HepG2 (cell line): ENCODE measurements at regions not wholly inside any gene's neighbourhood (a gene's known extent, or its start where the extent isn't known, plus 50 kb on each side); places are given as distances from the start of the nearest gene placed in this dataset.
A peak's percentile ranks its signal among the peaks of the same experiment; 100 is the strongest.
"Not testable (repeated sequence)": the region's sequence is repeated elsewhere in the genome, so short reads cannot be mapped to it uniquely, and the experiment has no call there.

Experiments
- ATAC-seq: fragments of 200-7000 bp; cut with Tn5 transposase; 3 replicates; pipeline ENCODE4 v1.9.1; 2020; ENCODE audit warnings: mild to moderate bottlenecking, moderate library complexity
- BruUV-seq: library from RNA; stranded (reverse); fragments of 400-500 nt; replicated peaks from 2 replicates; lab custom pipeline; 2021; lab: Mats Ljungman, UMichigan
- CTCF ChIA-PET: fragments of 300-600 bp; formaldehyde crosslinking; extraction: SDS; loops from one replicate; lab custom pipeline; 2021; ENCODE audit warnings: low total read pairs, inconsistent platforms, low intra/inter-chr PET ratio; lab: Yijun Ruan, JAX
- POLR2A ChIA-PET: fragments of 350-600 bp; sonication (Branson Sonifier 250); formaldehyde crosslinking; loops from one replicate; lab custom pipeline; 2020; ENCODE audit warnings: antibody characterized with exemption, inconsistent platforms; lab: Yijun Ruan, JAX
- DNase-seq: peaks from one replicate; pipeline ENCODE4 v3.0.0-alpha.2; 2015; ENCODE audit warnings: low spot score
- FAIRE-seq: peaks from 3 replicates; lab custom pipeline; 2011; peaks lifted over from hg19 to GRCh38; lab: Jason Lieb, UNC
- H2AFZ ChIP-seq: one replicate; pipeline ENCODE4 v1.6.1; 2011; ENCODE audit warnings: low read length, inconsistent platforms
- H3K27ac ChIP-seq: fragments of 300-600 bp; 3 replicates; pipeline ENCODE4 v1.8.0; 2011; ENCODE audit warnings: mixed run types, mild to moderate bottlenecking, mixed read lengths, low read length, inconsistent platforms; ENCODE audit not compliant: insufficient read depth; ENCODE audit errors: extremely low read length
- H3K27me3 ChIP-seq, 2 experiments: fragments of 200-600 bp in 1 of 2; 2 replicates in 1 of 2; 3 replicates in 1 of 2; pipeline versions ENCODE4 v1.6.0 to v1.8.0; 2011; ENCODE audit warnings: low read length in 2 of 2, mild to moderate bottlenecking in 2 of 2, moderate library complexity in 2 of 2, inconsistent platforms in 1 of 2; ENCODE audit not compliant: insufficient read depth in 2 of 2, control insufficient read depth in 1 of 2
- H3K36me3 ChIP-seq, 2 experiments: fragments of 200-600 bp in 1 of 2; replicated peaks in 1 of 2; 2 replicates in 1 of 2; 3 replicates in 1 of 2; pipeline versions ENCODE4 v1.5.1 to v1.8.0; 2011; ENCODE audit warnings: low read length in 2 of 2, inconsistent platforms in 1 of 2; ENCODE audit not compliant: insufficient read depth in 2 of 2, control insufficient read depth in 1 of 2
- H3K4me1 ChIP-seq: 2 replicates; pipeline ENCODE4 v1.5.1; 2012; ENCODE audit warnings: low read length, inconsistent platforms; ENCODE audit not compliant: insufficient read depth
- H3K4me2 ChIP-seq: 2 replicates; pipeline ENCODE4 v1.6.0; 2011; ENCODE audit warnings: low read depth, low read length, inconsistent platforms
- H3K4me3 ChIP-seq, 3 experiments: fragments of 200-600 bp in 1 of 3; sonication (generic), shearing (Covaris generic) in 1 of 3; replicated peaks in 1 of 3; 2 replicates each; pipeline ENCODE4 v1.5.1; 2011 to 2016; ENCODE audit warnings: low read length in 3 of 3, inconsistent platforms in 2 of 3, low read depth in 2 of 3, mild to moderate bottlenecking in 2 of 3, control low read depth in 1 of 3, mixed read lengths in 1 of 3; ENCODE audit not compliant: insufficient read depth in 1 of 3
- H3K79me2 ChIP-seq: one replicate; pipeline ENCODE4 v1.6.1; 2011; ENCODE audit warnings: low read length, inconsistent platforms; ENCODE audit not compliant: insufficient read depth
- H3K9ac ChIP-seq: 2 replicates; pipeline ENCODE4 v1.6.0; 2011; ENCODE audit warnings: mild to moderate bottlenecking, low read depth, low read length, inconsistent platforms; ENCODE audit not compliant: insufficient read depth
- H3K9me3 ChIP-seq: 2 replicates; pipeline ENCODE4 v1.5.1; 2012; ENCODE audit warnings: mild to moderate bottlenecking, low read length
- H4K20me1 ChIP-seq: 2 replicates; pipeline ENCODE4 v1.6.0; 2011; ENCODE audit warnings: inconsistent platforms, mild to moderate bottlenecking, low read length, moderate library complexity; ENCODE audit not compliant: insufficient read depth
- ARNT ChIP-seq: fragments of 450-650 bp; IDR thresholded peaks from 2 replicates; pipeline ENCODE4 v1.6.1; 2017
- NKX3-1 ChIP-seq: sonication (generic); formaldehyde crosslinking; IDR thresholded peaks from 2 replicates; pipeline ENCODE4 v1.5.0; 2020; ENCODE audit warnings: missing genetic modification reagents
- SIN3B ChIP-seq: fragments of 150-350 bp; IDR thresholded peaks from 2 replicates; pipeline ENCODE4 v1.6.1; 2014; ENCODE audit warnings: low read length
- TCF12 ChIP-seq, 2 experiments: fragments of 450-650 bp in 1 of 2; sonication (generic) in 1 of 2; formaldehyde crosslinking in 1 of 2; IDR thresholded peaks; 2 replicates each; pipeline versions ENCODE4 v1.6.1 to v1.8.0; 2017 to 2022; ENCODE audit warnings: antibody characterized with exemption in 1 of 2, mild to moderate bottlenecking in 1 of 2, missing genetic modification reagents in 1 of 2, moderate library complexity in 1 of 2
- ZNF296 ChIP-seq: sonication (generic); formaldehyde crosslinking; conservative IDR thresholded peaks from 2 replicates; pipeline ENCODE4 v1.5.0; 2020; ENCODE audit warnings: mild to moderate bottlenecking, missing genetic modification reagents
- ZNF605 ChIP-seq: sonication (generic); formaldehyde crosslinking; IDR thresholded peaks from 2 replicates; pipeline ENCODE4 v1.8.0; 2022; ENCODE audit warnings: mild to moderate bottlenecking, missing genetic modification reagents
- ZSCAN29 ChIP-seq: sonication (generic); formaldehyde crosslinking; conservative IDR thresholded peaks from 2 replicates; pipeline ENCODE4 v1.4.0; 2020; ENCODE audit warnings: mild to moderate bottlenecking, missing genetic modification reagents
- WGBS: methylation state at CpG from one replicate; pipeline ENCODE4 v1.1.6; 2017; ENCODE audit warnings: low lambda C conversion rate; 5-methylcytosine and 5-hydroxymethylcytosine counted together
- in situ Hi-C: cut with HindIII; loops from 2 replicates; pipeline ENCODE4 v1.10.0; 2017; ENCODE audit warnings: low pct_unique_long_range_greater_than_20kb; ENCODE audit not compliant: extremely low pct_ligation_motif_present
- intact Hi-C: fragments of 100-400 bp; cut with micrococcal nuclease; formaldehyde crosslinking; loops from one replicate; pipeline ENCODE4 v1.10.0; 2022; ENCODE audit not compliant: unreplicated experiment
- TF ChIP-seq, protein P1 (sequence below): sonication (generic); formaldehyde crosslinking; IDR thresholded peaks from 2 replicates; pipeline ENCODE4 v1.8.0; 2023; ENCODE audit warnings: mild to moderate bottlenecking, missing genetic modification reagents
- TF ChIP-seq, protein P2 (sequence below): sonication (generic); formaldehyde crosslinking; IDR thresholded peaks from 2 replicates; pipeline ENCODE4 v1.4.0; 2020; ENCODE audit warnings: mild to moderate bottlenecking, missing genetic modification reagents

DNA sequence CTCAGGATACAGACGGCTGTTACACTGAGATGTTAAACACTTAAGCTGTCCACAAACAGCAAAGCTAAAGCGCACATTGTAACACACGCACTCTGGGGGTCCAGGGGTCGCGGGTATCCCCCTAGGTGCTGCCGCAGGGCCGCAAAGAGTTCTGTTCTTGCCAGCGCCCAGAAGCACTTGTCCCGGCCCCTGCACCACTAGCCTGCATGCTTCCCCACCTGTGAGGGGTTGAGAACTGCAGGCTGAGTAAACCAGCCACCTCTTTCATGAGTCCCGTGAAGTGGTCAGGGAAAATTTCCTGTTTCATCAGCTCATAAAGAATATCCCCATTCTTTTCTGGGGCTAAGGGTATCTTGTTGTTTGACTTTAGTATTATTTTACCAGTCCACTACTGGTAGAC, 154.4 kb upstream of the FBXL17 start (continued):
- TF ChIP-seq, protein P1, sequence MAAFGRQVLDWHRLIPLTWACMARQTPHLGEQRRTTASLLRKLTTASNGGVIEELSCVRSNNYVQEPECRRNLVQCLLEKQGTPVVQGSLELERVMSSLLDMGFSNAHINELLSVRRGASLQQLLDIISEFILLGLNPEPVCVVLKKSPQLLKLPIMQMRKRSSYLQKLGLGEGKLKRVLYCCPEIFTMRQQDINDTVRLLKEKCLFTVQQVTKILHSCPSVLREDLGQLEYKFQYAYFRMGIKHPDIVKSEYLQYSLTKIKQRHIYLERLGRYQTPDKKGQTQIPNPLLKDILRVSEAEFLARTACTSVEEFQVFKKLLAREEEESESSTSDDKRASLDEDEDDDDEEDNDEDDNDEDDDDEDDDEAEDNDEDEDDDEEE = no peak
- TF ChIP-seq SIN3B = no peak
- TF ChIP-seq, protein P2, sequence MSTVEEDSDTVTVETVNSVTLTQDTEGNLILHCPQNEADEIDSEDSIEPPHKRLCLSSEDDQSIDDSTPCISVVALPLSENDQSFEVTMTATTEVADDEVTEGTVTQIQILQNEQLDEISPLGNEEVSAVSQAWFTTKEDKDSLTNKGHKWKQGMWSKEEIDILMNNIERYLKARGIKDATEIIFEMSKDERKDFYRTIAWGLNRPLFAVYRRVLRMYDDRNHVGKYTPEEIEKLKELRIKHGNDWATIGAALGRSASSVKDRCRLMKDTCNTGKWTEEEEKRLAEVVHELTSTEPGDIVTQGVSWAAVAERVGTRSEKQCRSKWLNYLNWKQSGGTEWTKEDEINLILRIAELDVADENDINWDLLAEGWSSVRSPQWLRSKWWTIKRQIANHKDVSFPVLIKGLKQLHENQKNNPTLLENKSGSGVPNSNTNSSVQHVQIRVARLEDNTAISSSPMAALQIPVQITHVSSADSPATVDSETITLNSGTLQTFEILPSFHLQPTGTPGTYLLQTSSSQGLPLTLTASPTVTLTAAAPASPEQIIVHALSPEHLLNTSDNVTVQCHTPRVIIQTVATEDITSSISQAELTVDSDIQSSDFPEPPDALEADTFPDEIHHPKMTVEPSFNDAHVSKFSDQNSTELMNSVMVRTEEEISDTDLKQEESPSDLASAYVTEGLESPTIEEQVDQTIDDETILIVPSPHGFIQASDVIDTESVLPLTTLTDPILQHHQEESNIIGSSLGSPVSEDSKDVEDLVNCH = no peak
- no peak for TF ChIP-seq ZNF605 (CRISPR knock-in tag)
- TF ChIP-seq ZNF296 = no peak
- TF ChIP-seq ARNT = no peak
- TF ChIP-seq NKX3-1 = no peak
- no peak for TF ChIP-seq TCF12 (IDR thresholded peaks at IDR 0.05)
- no peak for TF ChIP-seq TCF12 (CRISPR knock-in tag; IDR thresholded peaks at IDR 0.05)
- TF ChIP-seq ZSCAN29 (CRISPR knock-in tag) = no peak

DNA sequence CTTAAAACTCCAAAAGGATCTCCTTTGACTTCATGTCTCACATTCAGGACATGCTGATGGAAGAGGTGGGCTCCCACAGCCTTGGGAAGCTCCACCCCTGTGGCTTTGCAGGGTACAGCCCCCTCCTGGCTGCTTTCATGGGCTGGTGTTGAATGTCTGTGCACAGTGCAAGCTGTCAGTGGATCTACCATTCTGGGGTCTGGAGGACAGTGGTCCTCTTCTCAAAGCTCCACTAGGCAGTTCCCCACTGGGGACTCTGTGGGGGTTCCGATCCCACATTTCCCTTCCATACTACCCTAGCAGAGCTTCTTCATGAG, 150.2 kb upstream of the FBXL17 start:
- not testable (repeated sequence) for FAIRE-seq

More for the DNA sequence above, 150.2 kb upstream of the FBXL17 start:
- H3K36me3 ChIP-seq, DNase-seq, H3K9me3 ChIP-seq, H3K79me2 ChIP-seq, intact Hi-C loops, H3K4me3 ChIP-seq, H3K9ac ChIP-seq, CTCF ChIA-PET, POLR2A ChIA-PET, H2AFZ ChIP-seq, in situ Hi-C loops, H3K4me2 ChIP-seq, H3K27me3 ChIP-seq, H4K20me1 ChIP-seq, BruUV-seq, H3K27ac ChIP-seq: not testable (repeated sequence)
- peaks cover 17% of the 10 kb centered on the region for H3K4me1 ChIP-seq
- ATAC-seq = peak; percentile 62
- 100% methylated on average over 1 of the region's 1 CpG for WGBS
